ENCODE measurements at regions not wholly inside any gene's neighbourhood (a gene's known extent, or its start where the extent isn't known, plus 50 kb on each side); places are given as distances from the start of the nearest gene placed in this dataset.

DNA sequence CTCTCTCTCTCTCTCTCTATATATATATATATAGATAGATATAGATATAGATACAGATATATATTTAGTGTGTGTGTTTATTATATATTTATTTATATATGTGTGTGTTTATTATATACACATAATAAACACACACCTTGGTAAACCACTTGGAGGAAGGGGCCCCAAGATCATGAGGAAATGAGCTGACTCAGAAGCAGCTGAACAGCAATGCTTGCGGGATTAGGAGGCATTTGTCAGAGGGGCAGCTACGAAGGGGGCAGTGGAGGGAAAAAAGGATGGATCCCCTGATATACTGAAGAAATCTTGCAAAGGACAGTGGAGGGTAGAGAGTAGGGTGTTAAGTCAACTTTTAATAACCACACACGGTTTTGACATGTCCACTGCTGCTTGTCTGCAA is 120.0 kb upstream of the SORBS2 start:
- H3K9me3 Mint-ChIP-seq = no peaks in the 10 kb centered on the region
- H3K36me3 Mint-ChIP-seq = no peaks in the 10 kb centered on the region
- no peak overlapping the region for H3K4me3 Mint-ChIP-seq
- H3K27ac Mint-ChIP-seq = no peak overlapping the region
- H3K27me3 Mint-ChIP-seq = peaks cover 15% of the 10 kb centered on the region
- no peak for ATAC-seq
- no peaks in the 10 kb centered on the region for H3K4me1 Mint-ChIP-seq

DNA sequence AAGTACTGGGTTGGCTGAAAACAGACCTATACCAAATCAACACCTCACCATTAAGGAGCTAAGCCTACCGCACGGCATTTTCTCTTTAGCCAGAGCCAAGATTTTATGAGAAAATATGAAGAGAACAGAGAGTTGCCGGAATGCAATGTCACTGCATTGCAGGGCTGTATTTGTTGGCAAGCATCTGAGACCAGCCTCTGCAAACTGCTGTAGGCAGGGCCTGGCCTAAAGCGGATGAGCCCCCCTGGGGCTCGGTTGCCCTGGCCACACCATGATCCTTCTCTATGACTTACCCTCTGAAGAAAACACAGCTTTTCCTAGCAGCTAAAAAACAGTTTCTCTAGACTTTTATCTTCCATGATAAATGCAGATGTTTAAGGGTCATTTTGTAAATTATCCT is 120.5 kb upstream of the SORBS2 start:
- H3K4me3 Mint-ChIP-seq = no peak overlapping the region
- no peak overlapping the region for H3K27ac Mint-ChIP-seq
- H3K27me3 Mint-ChIP-seq = peaks cover 15% of the 10 kb centered on the region
- ATAC-seq = no peak
- H3K9me3 Mint-ChIP-seq = no peaks in the 10 kb centered on the region
- H3K4me1 Mint-ChIP-seq = no peaks in the 10 kb centered on the region
- no peaks in the 10 kb centered on the region for H3K36me3 Mint-ChIP-seq

DNA sequence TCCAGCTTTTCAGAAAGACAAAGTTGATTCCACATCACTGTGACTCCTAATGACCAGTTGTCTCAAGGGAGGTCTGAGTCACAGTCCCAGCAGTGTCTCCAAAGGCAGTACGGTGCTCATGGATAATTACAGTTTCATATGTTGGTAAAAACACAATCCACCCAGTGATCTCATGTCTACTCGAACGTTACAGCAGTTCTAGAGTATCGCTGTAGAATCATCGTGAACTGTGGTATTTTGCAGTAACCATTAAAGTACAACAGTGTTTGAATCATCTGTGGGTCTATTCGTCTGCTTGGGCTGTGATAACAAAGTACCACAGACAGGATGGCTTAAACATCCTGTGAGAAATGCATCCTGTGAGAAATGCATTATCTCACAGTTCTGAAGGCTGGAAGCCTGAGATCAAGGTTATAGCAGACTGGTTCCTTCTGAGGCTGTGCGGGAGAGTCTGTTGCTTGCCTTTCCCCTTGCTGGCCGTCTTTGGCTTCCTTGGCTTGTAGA is 121.1 kb upstream of the SORBS2 start:
- no peaks in the 10 kb centered on the region for H3K36me3 Mint-ChIP-seq
- H3K4me1 Mint-ChIP-seq = no peaks in the 10 kb centered on the region
- H3K4me3 Mint-ChIP-seq = no peak overlapping the region
- no peaks in the 10 kb centered on the region for H3K9me3 Mint-ChIP-seq
- ATAC-seq = no peak
- peaks cover 15% of the 10 kb centered on the region for H3K27me3 Mint-ChIP-seq
- no peak overlapping the region for H3K27ac Mint-ChIP-seq

DNA sequence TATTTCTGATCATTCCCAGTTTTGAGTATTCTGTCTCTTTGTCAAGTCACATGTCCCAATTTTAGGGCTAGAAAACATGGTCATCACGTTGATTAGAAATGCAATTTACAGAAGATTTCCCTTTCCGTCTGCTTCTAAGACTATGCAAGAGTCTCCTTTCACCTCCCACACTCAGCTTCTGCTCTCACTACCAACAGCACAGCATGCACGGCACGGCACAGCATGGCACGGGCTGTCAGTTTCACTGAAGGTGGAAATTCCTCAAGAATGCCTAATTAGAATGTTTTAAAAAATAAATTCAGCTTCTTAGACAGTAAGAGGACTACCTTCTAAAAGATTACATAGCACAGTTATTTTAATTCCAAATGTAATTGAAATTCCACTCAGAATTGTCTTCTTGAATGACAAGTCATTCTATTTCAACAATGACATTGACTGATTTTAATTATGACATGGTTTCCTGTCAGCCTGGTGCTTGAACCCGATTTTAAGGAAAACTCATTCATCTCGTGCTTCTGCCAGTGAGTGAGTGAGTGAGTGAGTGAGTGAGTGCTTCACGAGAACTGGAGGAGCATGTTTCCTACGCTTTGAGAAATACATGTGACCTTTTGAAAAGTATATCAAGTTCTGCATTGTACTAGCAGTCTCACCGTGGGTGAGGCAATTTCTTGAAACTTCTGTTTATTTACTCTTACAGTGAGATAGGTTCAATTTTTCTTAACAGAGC is 124.8 kb upstream of the SORBS2 start:
- Mint-ChIP-seq H3K36me3 (no peaks in the 10 kb centered on the region), H3K4me3 (no peak overlapping the region), H3K4me1 (no peaks in the 10 kb centered on the region), H3K27ac (no peak overlapping the region), H3K9me3 (no peaks in the 10 kb centered on the region), H3K27me3 (peaks cover 3% of the 10 kb centered on the region)
- ATAC-seq = no peak

DNA sequence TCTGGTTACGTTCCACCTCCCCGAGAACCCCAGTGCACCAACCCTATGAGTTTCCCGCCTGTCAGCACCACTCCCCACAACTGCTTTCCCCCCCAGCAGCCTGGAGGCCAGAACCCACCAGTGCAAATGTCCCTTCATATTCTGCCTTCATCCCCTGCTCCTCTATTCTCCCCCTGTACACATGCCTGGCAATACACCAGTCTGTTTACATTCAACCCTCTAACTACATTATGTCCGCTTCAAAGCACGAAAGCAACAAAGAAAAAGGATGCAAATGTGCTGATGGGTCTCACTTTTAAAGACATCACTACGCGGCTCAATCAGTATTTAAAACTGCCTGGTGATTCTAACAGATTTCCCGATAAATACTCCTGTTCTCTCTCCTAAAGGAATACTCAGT is 126.7 kb upstream of the SORBS2 start:
- Mint-ChIP-seq H3K4me3 (no peak overlapping the region), H3K4me1 (no peaks in the 10 kb centered on the region), H3K36me3 (no peaks in the 10 kb centered on the region), H3K27ac (no peak overlapping the region), H3K9me3 (no peaks in the 10 kb centered on the region), H3K27me3 (no peaks in the 10 kb centered on the region)
- no peak for ATAC-seq

DNA sequence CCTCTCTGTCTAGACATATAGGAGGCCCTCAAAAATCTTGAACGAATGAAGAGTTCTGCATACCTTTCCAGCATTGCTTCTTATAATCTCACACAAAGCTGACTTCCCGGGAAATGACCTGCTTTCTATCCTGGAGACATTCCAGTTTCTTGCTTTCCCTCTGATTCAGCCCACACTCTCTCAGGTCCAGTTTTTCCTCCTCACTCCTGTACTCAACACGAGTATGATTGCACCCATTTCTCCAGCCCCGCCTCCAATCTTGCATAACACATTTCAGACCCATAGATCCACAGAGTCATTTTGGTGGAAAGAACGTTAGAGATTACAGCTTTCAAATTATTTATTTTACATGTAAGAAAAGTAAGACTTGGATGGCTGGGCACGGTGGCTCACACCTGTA is 127.5 kb upstream of the TLR3 start:
- H3K4me3 Mint-ChIP-seq = no peak overlapping the region
- H3K27ac Mint-ChIP-seq = no peak overlapping the region

DNA sequence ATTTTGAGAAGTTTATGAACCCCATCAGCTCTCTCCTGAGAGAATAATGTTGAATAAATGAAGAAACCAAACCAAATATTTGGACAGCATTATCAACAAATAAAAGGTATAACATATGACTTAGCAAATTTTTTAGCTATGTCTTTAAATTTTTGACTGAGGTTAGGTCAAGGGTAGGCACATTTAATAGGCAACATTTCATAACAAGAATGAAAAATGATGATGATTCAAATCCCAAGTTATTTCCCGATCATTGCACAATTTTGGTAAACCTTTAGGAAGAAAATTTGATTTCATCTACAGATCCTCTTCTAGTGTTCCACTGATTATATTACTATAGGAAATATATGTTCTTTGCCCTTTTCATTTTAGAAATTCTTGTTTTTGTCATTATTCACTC is 123.7 kb upstream of the TLR3 start:
- H3K27ac Mint-ChIP-seq = no peak overlapping the region
- no peaks in the 10 kb centered on the region for H3K9me3 Mint-ChIP-seq
- no peaks in the 10 kb centered on the region for H3K36me3 Mint-ChIP-seq
- H3K4me3 Mint-ChIP-seq = no peak overlapping the region
- H3K4me1 Mint-ChIP-seq = no peaks in the 10 kb centered on the region
- H3K27me3 Mint-ChIP-seq = peaks cover 13% of the 10 kb centered on the region
- ATAC-seq = no peak

More for the DNA sequence above, 127.5 kb upstream of the TLR3 start:
- no peaks in the 10 kb centered on the region for H3K4me1 Mint-ChIP-seq
- H3K9me3 Mint-ChIP-seq = no peaks in the 10 kb centered on the region
- ATAC-seq = no peak
- H3K36me3 Mint-ChIP-seq = no peaks in the 10 kb centered on the region
- H3K27me3 Mint-ChIP-seq = no peaks in the 10 kb centered on the region

DNA sequence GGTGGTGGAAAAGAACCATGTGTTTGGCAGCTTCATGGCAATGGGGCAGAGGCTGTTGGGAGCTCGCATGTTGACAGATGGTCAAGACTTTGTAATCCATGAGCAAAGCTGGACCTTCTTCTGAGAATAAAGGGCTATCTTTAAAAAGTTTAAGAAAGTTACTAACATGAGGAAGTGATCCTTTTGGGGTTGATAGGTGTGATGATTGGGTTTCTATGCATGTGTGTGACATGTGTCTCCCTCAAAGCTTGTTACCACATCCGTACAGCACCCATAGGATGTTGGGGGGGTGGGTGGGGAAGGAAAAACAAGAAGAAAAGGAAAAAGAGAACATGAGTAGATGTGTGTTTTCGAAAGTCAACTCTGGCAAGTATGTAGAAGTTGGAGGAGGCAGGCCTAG is 123.0 kb upstream of the TLR3 start:
- Mint-ChIP-seq H3K27ac (no peak overlapping the region), H3K36me3 (no peaks in the 10 kb centered on the region), H3K27me3 (peaks cover 17% of the 10 kb centered on the region), H3K4me1 (no peaks in the 10 kb centered on the region), H3K9me3 (no peaks in the 10 kb centered on the region), H3K4me3 (no peak overlapping the region)
- no peak for ATAC-seq

DNA sequence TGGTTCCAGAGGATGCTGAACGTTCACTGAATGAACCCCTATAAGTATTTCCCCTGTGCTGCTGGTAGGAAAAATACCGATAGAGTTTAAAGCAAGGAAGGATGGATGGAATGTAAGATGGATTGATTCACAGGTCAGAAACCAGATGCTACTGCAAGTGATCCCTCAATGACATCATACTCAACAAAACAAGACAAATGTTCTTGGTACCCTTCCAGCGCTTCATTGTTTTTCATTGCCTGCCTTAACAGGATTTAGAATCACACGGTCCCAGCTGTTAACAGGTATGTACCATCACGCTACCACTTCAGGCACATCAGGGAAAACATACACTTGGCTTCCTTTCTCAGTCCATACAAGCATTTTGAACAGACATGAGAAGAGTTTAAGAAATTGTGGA is 118.1 kb upstream of the TLR3 start:
- no peaks in the 10 kb centered on the region for H3K36me3 Mint-ChIP-seq
- no peak overlapping the region for H3K4me3 Mint-ChIP-seq
- no peaks in the 10 kb centered on the region for H3K4me1 Mint-ChIP-seq
- no peak for ATAC-seq
- peaks cover 43% of the 10 kb centered on the region for H3K27me3 Mint-ChIP-seq
- H3K9me3 Mint-ChIP-seq = no peaks in the 10 kb centered on the region
- no peak overlapping the region for H3K27ac Mint-ChIP-seq

DNA sequence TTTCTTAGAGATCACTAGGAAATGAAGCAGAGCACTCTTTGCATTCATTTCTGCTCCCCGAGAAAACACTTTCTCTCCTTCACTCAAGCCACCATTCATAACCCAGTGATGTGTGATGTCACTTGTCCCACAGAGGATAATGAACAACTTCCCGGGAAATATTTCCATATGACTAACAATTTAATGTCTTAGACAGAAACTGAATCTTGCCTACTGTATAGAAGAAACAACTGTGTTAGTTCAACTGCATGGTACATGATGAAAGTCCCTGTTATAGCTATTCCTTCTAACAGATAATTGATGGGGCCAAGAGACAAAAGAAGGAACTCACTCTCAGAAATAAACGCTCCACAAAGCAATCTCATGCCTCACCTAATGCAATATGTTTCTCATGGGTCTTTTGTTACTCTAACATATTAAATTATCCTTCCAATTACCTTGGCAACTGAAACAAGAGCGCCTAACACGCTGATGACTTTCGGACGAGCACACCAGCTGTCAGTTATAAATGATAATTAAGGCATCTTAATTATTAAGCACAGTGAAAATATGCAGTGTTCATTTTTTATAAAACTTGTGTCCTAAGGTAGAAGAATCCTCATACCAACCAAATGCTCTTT is 113.7 kb upstream of the TLR3 start:
- no peak for ATAC-seq
- Mint-ChIP-seq H3K4me1 (no peaks in the 10 kb centered on the region), H3K9me3 (peaks cover 3% of the 10 kb centered on the region), H3K36me3 (no peaks in the 10 kb centered on the region), H3K27ac (no peak overlapping the region), H3K27me3 (peaks cover 56% of the 10 kb centered on the region), H3K4me3 (no peak overlapping the region)

DNA sequence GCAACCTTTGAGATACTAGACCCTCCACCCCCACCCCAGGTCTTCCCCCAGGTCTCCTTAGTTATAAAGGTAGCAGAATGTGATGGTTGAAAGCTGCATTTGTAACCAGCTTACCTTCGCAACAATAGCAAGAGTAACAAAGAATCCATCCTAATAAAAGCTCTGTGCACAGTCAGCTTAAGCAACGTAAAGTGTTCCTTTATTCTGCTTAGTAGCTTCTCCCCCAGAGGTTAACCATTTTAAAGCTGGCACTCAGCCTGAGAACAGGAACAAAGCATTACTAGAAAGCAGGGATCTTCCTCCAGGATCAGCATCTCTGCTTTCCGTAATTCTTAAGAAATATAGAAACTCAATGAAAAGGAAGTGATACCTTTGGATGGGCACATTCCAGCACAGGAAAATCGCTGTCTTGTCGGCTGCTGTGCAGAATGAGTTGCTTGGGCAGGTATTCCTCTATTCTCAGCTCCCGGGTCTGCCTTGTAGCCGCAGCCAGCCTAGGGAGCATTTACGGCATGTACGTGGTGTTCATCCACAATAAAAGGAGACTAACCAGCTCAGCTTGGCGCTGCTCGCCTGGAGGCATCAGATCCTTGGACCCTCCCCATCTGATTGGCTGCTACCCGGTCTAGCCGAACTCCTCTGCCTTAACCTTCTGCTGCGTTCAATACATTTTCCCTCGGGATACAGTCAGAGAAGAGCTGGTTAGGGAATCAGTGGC is 113.0 kb upstream of the TLR3 start:
- no peak overlapping the region for H3K27ac Mint-ChIP-seq
- H3K4me1 Mint-ChIP-seq = no peaks in the 10 kb centered on the region
- no peak for ATAC-seq
- peaks cover 53% of the 10 kb centered on the region for H3K27me3 Mint-ChIP-seq
- no peaks in the 10 kb centered on the region for H3K36me3 Mint-ChIP-seq
- H3K4me3 Mint-ChIP-seq = no peak overlapping the region
- peaks cover 3% of the 10 kb centered on the region for H3K9me3 Mint-ChIP-seq

DNA sequence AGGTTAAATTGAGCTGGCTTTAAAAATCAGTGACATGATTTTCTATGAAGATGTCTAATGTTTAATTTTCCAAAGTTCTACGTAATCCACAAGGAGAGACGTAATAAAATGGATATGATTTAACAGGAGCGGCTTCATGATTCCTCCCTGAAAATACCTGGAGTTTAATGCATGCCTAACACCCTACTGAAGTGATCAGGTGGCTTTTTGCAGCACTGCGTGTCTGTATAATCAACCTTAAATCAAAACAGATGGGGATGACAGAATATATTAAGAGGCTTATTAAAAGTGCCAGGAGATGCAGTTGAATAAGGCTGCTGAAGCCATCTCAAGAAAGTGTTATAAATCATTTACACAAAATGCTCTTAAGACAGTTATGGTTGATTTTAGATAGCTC is 112.4 kb upstream of the TLR3 start:
- Mint-ChIP-seq H3K4me3 (no peak overlapping the region), H3K27me3 (peaks cover 53% of the 10 kb centered on the region), H3K4me1 (no peaks in the 10 kb centered on the region), H3K9me3 (peaks cover 3% of the 10 kb centered on the region), H3K27ac (no peak overlapping the region), H3K36me3 (no peaks in the 10 kb centered on the region)
- ATAC-seq = no peak

DNA sequence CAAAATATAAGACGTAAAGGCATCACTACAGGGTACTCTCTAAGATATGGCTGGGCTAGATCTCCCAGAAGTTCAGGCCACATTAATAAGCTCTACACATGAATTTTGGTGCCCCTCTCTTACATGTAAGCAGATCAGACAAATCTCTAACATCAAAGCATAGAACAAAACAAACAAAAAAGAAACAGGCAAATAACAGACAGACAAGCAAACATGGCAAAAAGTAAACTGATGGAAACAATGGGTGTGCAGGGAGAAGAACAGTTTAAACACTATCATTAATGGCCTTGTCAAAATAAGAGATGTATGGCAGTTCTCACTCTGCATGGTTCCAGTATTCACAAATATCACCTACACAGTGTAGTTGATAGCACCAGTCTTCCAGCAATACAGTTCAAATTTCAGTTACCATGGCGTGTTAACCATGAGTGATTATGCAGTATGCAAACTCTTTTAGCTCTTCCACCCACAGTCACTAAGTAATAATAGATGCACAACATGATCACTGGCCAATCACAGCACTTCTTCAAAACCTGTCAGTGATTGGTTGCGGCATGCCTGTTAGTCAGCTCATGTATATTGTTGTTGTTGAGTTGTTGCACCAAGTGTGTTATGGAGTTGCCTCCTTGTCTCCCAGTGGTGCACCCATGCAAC is 110.7 kb upstream of the TLR3 start:
- Mint-ChIP-seq H3K4me3 (no peak overlapping the region), H3K4me1 (no peaks in the 10 kb centered on the region), H3K36me3 (no peaks in the 10 kb centered on the region), H3K9me3 (peaks cover 3% of the 10 kb centered on the region), H3K27me3 (peaks cover 43% of the 10 kb centered on the region), H3K27ac (no peak overlapping the region)
- no peak for ATAC-seq

DNA sequence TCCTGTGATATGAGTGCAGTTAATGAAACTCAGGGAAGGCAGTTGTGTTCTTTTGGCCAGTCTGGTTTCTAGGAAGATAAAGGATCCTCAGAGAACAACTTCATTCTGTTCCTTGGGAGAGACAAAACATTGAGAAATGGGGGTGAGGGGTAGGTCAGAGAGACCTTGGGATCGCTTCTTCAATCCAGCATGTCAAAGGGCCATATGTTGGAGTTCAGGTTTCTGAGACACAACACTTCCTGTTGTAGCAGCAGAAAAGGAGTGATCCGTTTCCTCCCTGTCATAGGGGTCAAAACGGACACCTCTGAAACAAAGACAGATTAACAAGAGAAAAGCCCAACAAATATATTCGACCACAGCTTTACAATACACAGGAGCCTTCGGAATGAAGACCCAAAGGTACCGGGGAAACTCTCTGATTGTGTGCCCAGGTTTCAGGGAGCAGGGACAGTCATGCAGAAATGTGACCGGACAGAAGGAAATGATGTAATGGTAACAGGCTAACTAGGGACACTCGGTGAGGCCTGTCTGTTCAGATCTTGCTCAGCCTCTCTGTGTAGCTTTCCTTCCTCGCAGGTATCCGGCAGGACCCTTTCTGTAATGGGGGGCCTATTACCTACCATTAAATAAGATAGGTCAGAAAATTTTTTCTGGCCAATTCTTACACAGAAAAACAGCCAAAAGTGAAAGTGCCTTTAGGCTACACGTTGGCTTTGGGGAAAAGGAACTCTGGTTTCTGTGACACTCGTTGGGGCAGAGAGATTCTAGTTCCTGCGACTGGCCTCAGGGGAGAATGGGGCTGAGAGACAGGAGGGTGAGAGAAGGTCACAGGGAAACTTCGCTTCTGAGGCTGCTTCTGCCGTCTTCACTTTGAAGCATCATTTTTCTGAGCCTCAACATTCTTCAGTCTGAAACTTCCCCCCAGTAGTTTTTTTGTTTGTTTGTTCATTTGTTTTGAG is 103.3 kb upstream of the TLR3 start:
- peak overlapping the region; percentile 78 for H3K27ac Mint-ChIP-seq
- H3K27me3 Mint-ChIP-seq = no peaks in the 10 kb centered on the region
- peaks cover 16% of the 10 kb centered on the region for H3K4me1 Mint-ChIP-seq
- peak overlapping the region; percentile 15 for H3K4me3 Mint-ChIP-seq
- H3K9me3 Mint-ChIP-seq = peaks cover 3% of the 10 kb centered on the region
- ATAC-seq = peak; percentile 89
- no peaks in the 10 kb centered on the region for H3K36me3 Mint-ChIP-seq

All from stimulated activated memory B cell treated with anti-CD40 and anti-IgM and Interleukin-4, amounts not matched to agents 10 μg/mL and 1 μg/mL and 100 μg/mL, for 72 hours (primary cell).